WTC11 (cell line): ENCODE measurements at regions not wholly inside any gene's neighbourhood (a gene's known extent, or its start where the extent isn't known, plus 50 kb on each side); places are given as distances from the start of the nearest gene placed in this dataset.

Source experiments
- ATAC-seq: fragments of 200-7000 bp; cut with Tn5 transposase; 2 replicates; pipeline ENCODE4 v1.10.0; 2021; ENCODE audit warnings: mild to moderate bottlenecking, moderate library complexity
- CTCF ChIA-PET: fragments of 300-600 bp; sonication (Branson Sonifier 250); formaldehyde crosslinking; loops from one replicate; lab custom pipeline; 2021; ENCODE audit warnings: antibody characterized with exemption; lab: Charles Lee
- POLR2A ChIA-PET: fragments of 350-600 bp; sonication (Branson Sonifier 250); formaldehyde crosslinking; loops from one replicate; lab custom pipeline; 2021; ENCODE audit warnings: antibody characterized with exemption; lab: Charles Lee
- DNase-seq: peaks from one replicate; pipeline ENCODE4 v3.0.0; 2021; ENCODE audit warnings: low spot score
- H3K27ac Mint-ChIP-seq: 2 replicates; pipeline ENCODE4 v1.8.0; 2021; ENCODE audit warnings: mixed read lengths
- H3K27me3 Mint-ChIP-seq: 2 replicates; pipeline ENCODE4 v1.8.0; 2021; ENCODE audit warnings: low read depth, mild to moderate bottlenecking, moderate library complexity, mixed read lengths
- H3K36me3 Mint-ChIP-seq: 2 replicates; pipeline ENCODE4 v1.8.0; 2021; ENCODE audit warnings: mixed read lengths
- H3K4me1 Mint-ChIP-seq: 2 replicates; pipeline ENCODE4 v1.8.0; 2022; ENCODE audit warnings: mixed read lengths
- H3K4me3 Mint-ChIP-seq: 2 replicates; pipeline ENCODE4 v1.8.0; 2021; ENCODE audit warnings: mild to moderate bottlenecking, moderate library complexity, mixed read lengths
- H3K9me3 Mint-ChIP-seq: 2 replicates; pipeline ENCODE4 v1.8.0; 2021; ENCODE audit warnings: mixed read lengths
- AR ChIP-seq: fragments of 250-450 bp; sonication (Bioruptor Pico); IDR thresholded peaks from 2 replicates; pipeline ENCODE4 v1.9.0; 2021; ENCODE audit warnings: mild to moderate bottlenecking
- FOXK1 ChIP-seq: sonication (generic); formaldehyde crosslinking; IDR thresholded peaks from 2 replicates; pipeline ENCODE4 v1.8.0; 2022; ENCODE audit warnings: mild to moderate bottlenecking, moderate library complexity, missing genetic modification reagents
- GABPB1 ChIP-seq: sonication (generic); formaldehyde crosslinking; IDR thresholded peaks from 2 replicates; pipeline ENCODE4 v1.8.1; 2023; ENCODE audit warnings: mild to moderate bottlenecking, missing genetic modification reagents
- GTF2I ChIP-seq: fragments of 250-450 bp; sonication (Bioruptor Pico); conservative IDR thresholded peaks from 2 replicates; pipeline ENCODE4 v1.4.0; 2021; ENCODE audit warnings: mild to moderate bottlenecking
- MXD4 ChIP-seq: fragments of 250-450 bp; sonication (Bioruptor Pico); IDR thresholded peaks from 2 replicates; pipeline ENCODE4 v1.8.0; 2021; ENCODE audit warnings: mild to moderate bottlenecking, moderate library complexity, borderline replicate concordance
- MYBL2 ChIP-seq: sonication (generic); formaldehyde crosslinking; IDR thresholded peaks from 2 replicates; pipeline ENCODE4 v1.8.1; 2023; ENCODE audit warnings: mild to moderate bottlenecking, moderate library complexity, missing genetic modification reagents
- NR1H2 ChIP-seq: sonication (generic); formaldehyde crosslinking; IDR thresholded peaks from 2 replicates; pipeline ENCODE4 v1.9.0; 2021; ENCODE audit warnings: mild to moderate bottlenecking, moderate library complexity, missing genetic modification reagents
- NR2C2 ChIP-seq: sonication (generic); formaldehyde crosslinking; IDR thresholded peaks from 2 replicates; pipeline ENCODE4 v1.8.0; 2022; ENCODE audit warnings: mild to moderate bottlenecking, missing genetic modification reagents
- SMAD4 ChIP-seq: sonication (generic); formaldehyde crosslinking; IDR thresholded peaks from 2 replicates; pipeline ENCODE4 v1.8.0; 2022; ENCODE audit warnings: mild to moderate bottlenecking, missing genetic modification reagents
- SP1 ChIP-seq: sonication (generic); formaldehyde crosslinking; conservative IDR thresholded peaks from 2 replicates; pipeline ENCODE4 v1.8.1; 2022; ENCODE audit warnings: missing genetic modification reagents
- ZNF138 ChIP-seq: sonication (generic); formaldehyde crosslinking; conservative IDR thresholded peaks from 2 replicates; pipeline ENCODE4 v1.8.1; 2022; ENCODE audit warnings: mild to moderate bottlenecking, moderate library complexity, missing genetic modification reagents
- ZNF281 ChIP-seq: sonication (generic); formaldehyde crosslinking; IDR thresholded peaks from 2 replicates; pipeline ENCODE4 v1.8.0; 2023; ENCODE audit warnings: mild to moderate bottlenecking, missing genetic modification reagents
- ZNF512 ChIP-seq: sonication (generic); formaldehyde crosslinking; IDR thresholded peaks from 2 replicates; pipeline ENCODE4 v1.8.1; 2022; ENCODE audit warnings: missing genetic modification reagents, borderline replicate concordance
- ZNF671 ChIP-seq: fragments of 250-450 bp; sonication (Bioruptor Pico); IDR thresholded peaks from 2 replicates; pipeline ENCODE4 v1.8.0; 2021; ENCODE audit warnings: mild to moderate bottlenecking
- TF ChIP-seq, protein P1 (sequence below): sonication (generic); formaldehyde crosslinking; IDR thresholded peaks from 2 replicates; pipeline ENCODE4 v1.8.0; 2023; ENCODE audit warnings: missing genetic modification reagents
- TF ChIP-seq, protein P2 (sequence below): sonication (generic); formaldehyde crosslinking; IDR thresholded peaks from 2 replicates; pipeline ENCODE4 v1.8.1; 2023; ENCODE audit warnings: mild to moderate bottlenecking, missing genetic modification reagents

DNA sequence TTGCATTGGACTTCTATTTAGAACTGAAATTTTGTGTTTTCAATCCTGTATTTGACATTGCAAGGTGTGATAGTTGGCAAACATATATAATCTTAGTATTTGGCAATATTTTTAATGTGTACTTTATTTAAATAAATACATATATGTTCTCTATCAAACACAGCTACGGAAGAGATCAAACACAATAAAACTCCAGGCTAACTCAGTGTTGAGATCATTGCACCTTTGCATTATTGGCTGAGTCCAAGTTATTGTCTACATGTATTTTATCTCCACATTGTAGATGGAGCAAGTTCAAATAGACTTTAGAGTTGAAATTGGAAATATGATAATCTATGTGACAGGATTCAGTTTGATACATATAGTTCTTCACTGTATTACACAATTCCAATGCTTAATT, 176.7 kb downstream of the ST6GAL2 start:
- Mint-ChIP-seq H3K4me1 (no peaks in the 10 kb centered on the region), H3K9me3 (peaks cover 52% of the 10 kb centered on the region), H3K4me3 (no peak overlapping the region), H3K36me3 (peaks cover 35% of the 10 kb centered on the region), H3K27me3 (peaks cover 4% of the 10 kb centered on the region; the same call in 1 of the 2 replicates), H3K27ac (no peak overlapping the region)
- CTCF ChIA-PET = no interaction called here
- TF ChIP-seq NR1H2 (CRISPR knock-in tag) (no peak), AR (CRISPR knock-in tag) (no peak), MXD4 (no peak), FOXK1 (CRISPR knock-in tag) (no peak), ZNF671 (CRISPR knock-in tag) (no peak), GTF2I (CRISPR knock-in tag) (no peak), SP1 (CRISPR knock-in tag) (no peak), GABPB1 (CRISPR knock-in tag) (no peak)
- TF ChIP-seq, protein P1, sequence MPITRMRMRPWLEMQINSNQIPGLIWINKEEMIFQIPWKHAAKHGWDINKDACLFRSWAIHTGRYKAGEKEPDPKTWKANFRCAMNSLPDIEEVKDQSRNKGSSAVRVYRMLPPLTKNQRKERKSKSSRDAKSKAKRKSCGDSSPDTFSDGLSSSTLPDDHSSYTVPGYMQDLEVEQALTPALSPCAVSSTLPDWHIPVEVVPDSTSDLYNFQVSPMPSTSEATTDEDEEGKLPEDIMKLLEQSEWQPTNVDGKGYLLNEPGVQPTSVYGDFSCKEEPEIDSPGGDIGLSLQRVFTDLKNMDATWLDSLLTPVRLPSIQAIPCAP = no peak
- TF ChIP-seq, protein P2, sequence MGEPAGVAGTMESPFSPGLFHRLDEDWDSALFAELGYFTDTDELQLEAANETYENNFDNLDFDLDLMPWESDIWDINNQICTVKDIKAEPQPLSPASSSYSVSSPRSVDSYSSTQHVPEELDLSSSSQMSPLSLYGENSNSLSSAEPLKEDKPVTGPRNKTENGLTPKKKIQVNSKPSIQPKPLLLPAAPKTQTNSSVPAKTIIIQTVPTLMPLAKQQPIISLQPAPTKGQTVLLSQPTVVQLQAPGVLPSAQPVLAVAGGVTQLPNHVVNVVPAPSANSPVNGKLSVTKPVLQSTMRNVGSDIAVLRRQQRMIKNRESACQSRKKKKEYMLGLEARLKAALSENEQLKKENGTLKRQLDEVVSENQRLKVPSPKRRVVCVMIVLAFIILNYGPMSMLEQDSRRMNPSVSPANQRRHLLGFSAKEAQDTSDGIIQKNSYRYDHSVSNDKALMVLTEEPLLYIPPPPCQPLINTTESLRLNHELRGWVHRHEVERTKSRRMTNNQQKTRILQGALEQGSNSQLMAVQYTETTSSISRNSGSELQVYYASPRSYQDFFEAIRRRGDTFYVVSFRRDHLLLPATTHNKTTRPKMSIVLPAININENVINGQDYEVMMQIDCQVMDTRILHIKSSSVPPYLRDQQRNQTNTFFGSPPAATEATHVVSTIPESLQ (CRISPR knock-in tag) = no peak
- DNase-seq = no peak
- no peak for ATAC-seq
- POLR2A ChIA-PET = no interaction called here

GRCh38 chr2:106719222-106719621, 166.7 kb downstream of the ST6GAL2 start:
- DNase-seq = no peak
- H3K4me1 Mint-ChIP-seq = peaks cover 14% of the 10 kb centered on the region
- no peak for ATAC-seq
- H3K36me3 Mint-ChIP-seq = peaks cover 6% of the 10 kb centered on the region
- no peak overlapping the region for H3K27ac Mint-ChIP-seq
- peaks cover 49% of the 10 kb centered on the region for H3K9me3 Mint-ChIP-seq
- ChIA-PET CTCF (no interaction called here), POLR2A (no interaction called here)
- peaks cover 9% of the 10 kb centered on the region for H3K27me3 Mint-ChIP-seq
- no peak for TF ChIP-seq ZNF138 (CRISPR knock-in tag)
- TF ChIP-seq ZNF281 (CRISPR knock-in tag) = no peak
- TF ChIP-seq SMAD4 (CRISPR knock-in tag) = no peak
- no peak for TF ChIP-seq MYBL2 (CRISPR knock-in tag)
- no peak for TF ChIP-seq NR2C2 (CRISPR knock-in tag)
- no peak for TF ChIP-seq ZNF512 (CRISPR knock-in tag)
- no peak overlapping the region for H3K4me3 Mint-ChIP-seq
